ENCODE measurements at regions not wholly inside any gene's neighbourhood (a gene's known extent, or its start where the extent isn't known, plus 50 kb on each side); places are given as distances from the start of the nearest gene placed in this dataset.

DNA sequence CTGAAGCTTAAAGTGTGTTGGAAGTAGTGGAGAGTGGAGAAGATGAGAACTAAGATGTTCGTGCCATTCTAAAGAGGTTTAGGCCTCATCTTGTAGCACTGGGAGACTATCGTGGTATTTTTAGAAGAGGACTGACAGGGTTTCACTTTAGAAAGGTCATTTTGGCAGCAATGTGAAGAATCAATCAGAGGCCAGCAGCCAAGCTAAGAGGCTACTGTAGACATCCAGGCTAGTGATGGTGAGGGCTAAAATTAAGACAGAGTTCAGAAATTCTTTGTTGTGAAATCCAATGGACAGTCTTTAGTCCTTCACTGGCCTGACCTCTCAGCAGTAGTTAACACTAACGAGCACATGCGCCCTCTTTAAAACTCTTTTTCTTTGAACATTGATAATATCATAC is 288.2 kb downstream of the TBL1XR1 start:
- no peaks in the 10 kb centered on the region for H3K27me3 ChIP-seq (ENCODE audit: control insufficient read depth, insufficient read depth, low read length)
- no peak overlapping the region for H3K4me3 ChIP-seq (ENCODE audit: low read depth, low read length)
- H3K36me3 ChIP-seq (ENCODE audit: control insufficient read depth, insufficient read depth, low read length), result no peaks in the 10 kb centered on the region
- TF ChIP-seq, protein P1, sequence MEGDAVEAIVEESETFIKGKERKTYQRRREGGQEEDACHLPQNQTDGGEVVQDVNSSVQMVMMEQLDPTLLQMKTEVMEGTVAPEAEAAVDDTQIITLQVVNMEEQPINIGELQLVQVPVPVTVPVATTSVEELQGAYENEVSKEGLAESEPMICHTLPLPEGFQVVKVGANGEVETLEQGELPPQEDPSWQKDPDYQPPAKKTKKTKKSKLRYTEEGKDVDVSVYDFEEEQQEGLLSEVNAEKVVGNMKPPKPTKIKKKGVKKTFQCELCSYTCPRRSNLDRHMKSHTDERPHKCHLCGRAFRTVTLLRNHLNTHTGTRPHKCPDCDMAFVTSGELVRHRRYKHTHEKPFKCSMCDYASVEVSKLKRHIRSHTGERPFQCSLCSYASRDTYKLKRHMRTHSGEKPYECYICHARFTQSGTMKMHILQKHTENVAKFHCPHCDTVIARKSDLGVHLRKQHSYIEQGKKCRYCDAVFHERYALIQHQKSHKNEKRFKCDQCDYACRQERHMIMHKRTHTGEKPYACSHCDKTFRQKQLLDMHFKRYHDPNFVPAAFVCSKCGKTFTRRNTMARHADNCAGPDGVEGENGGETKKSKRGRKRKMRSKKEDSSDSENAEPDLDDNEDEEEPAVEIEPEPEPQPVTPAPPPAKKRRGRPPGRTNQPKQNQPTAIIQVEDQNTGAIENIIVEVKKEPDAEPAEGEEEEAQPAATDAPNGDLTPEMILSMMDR (IDR thresholded peaks at IDR 0.05; ENCODE audit: insufficient read depth, low read length, poor library complexity, severe bottlenecking), result no peak
- no peak for DNase-seq (ENCODE audit: low read depth)

DNA sequence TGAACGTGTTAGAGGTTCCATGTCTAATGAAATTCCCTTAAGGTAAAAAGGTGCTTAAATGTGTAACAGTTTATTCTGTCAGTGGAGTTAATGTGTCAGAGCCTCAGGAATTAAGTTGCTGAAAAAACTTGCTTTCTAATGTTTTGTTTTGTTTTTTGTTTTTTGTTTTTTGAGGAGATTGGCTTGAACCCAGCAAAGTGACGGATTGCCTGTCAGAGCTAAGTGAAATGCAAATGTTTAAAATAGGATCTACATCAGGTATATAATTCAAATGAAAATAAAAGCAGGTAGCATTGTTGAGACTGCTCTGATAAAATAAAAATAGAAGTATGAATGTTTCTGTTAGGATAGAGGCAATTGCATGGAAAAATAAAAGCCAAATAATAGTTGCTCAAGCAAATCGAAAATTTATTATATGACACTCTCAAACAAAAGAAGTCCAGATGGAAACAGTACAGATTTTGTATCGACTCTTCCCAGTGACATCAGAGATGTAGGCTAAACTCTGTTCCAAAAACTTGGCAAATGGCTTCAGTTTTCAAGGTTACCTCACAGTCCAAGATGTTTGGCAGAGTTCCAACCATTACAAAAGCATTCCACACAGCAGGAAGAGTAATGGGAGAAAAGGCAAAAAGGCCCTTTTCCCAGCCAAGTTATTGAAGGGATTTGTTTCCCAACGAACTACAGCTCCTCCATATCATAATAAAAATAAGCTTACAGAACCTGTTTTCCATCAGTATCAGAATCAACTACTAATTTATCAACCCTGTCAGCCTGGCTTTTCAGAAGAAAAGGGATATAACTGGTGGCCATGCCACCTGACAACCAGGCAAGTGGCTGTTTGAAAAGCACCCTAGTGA is 291.0 kb downstream of the TBL1XR1 start:
- Histone ChIP-seq H3K4me3 (ENCODE audit: low read depth, low read length) (no peak overlapping the region), H3K27me3 (ENCODE audit: control insufficient read depth, insufficient read depth, low read length) (no peaks in the 10 kb centered on the region), H3K36me3 (ENCODE audit: control insufficient read depth, insufficient read depth, low read length) (no peaks in the 10 kb centered on the region)
- TF ChIP-seq, protein P1 (IDR thresholded peaks at IDR 0.05; ENCODE audit: insufficient read depth, low read length, poor library complexity, severe bottlenecking), result no peak
- peak; percentile 29 for DNase-seq (ENCODE audit: low read depth)

DNA sequence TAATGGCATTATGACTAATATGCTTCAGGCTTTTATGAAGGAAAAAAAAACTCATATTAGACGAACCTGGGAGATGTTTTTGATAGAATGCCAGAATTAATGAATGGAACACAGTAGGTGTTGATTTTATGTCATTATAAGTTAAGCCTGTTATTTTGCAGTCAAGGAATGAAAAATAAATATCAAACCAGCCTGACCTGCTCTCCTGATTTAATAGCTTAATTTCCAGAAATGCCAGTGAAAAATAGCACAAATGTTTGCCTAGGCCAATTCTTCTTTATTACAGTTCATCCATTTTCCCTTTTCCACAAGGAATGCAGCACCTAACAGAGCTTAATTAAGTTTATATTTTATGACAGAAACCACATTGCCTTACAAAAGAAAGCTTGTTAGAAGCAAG is 292.0 kb downstream of the TBL1XR1 start:
- DNase-seq (ENCODE audit: low read depth), result no peak
- H3K27me3 ChIP-seq (ENCODE audit: control insufficient read depth, insufficient read depth, low read length), result no peaks in the 10 kb centered on the region
- no peak overlapping the region for H3K4me3 ChIP-seq (ENCODE audit: low read depth, low read length)
- H3K36me3 ChIP-seq (ENCODE audit: control insufficient read depth, insufficient read depth, low read length), result no peaks in the 10 kb centered on the region
- TF ChIP-seq, protein P1 (IDR thresholded peaks at IDR 0.05; ENCODE audit: insufficient read depth, low read length, poor library complexity, severe bottlenecking), result no peak

DNA sequence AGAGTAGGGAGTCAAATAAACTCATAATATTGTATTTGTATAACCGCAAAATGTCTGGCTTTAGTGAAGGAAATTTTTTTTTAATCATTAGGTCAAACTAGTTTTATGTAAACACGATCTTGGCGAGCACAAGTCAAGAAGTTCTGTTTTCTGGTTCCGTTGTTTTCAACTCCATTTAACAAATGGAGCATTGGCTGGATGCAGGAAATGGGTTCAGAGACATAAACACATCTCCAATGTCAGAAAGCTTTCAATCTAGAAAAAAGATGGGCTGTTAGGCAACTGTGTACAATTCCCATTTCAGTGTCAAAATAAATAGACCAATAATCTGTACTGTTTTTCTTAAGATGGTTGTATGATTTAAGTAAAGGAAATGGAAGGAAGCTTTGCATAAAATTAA is 292.8 kb downstream of the TBL1XR1 start:
- TF ChIP-seq, protein P1 (IDR thresholded peaks at IDR 0.05; ENCODE audit: insufficient read depth, low read length, poor library complexity, severe bottlenecking), result no peak
- Histone ChIP-seq H3K27me3 (ENCODE audit: control insufficient read depth, insufficient read depth, low read length) (no peaks in the 10 kb centered on the region), H3K36me3 (ENCODE audit: control insufficient read depth, insufficient read depth, low read length) (no peaks in the 10 kb centered on the region), H3K4me3 (ENCODE audit: low read depth, low read length) (no peak overlapping the region)
- no peak for DNase-seq (ENCODE audit: low read depth)

DNA sequence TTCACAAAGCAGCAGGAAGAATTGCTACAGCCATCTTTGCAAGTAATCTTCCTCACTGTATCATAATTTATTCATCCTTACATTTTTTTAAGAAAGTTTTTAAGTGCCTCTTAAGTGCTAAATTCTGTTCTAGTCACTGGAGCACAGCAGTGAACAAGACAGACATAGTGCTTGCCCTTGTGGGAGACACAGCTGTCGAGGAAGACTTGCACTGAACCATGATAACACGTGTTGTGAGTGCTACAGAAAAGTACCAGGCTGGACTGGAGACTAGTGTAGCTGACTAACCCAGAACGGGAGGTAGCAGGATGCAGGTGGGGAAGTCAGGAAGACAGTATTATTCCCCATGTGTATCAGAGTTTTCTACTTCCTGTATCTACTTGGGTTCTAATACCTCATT is 300.6 kb downstream of the TBL1XR1 start:
- Histone ChIP-seq H3K4me3 (ENCODE audit: low read depth, low read length) (no peak overlapping the region), H3K36me3 (ENCODE audit: control insufficient read depth, insufficient read depth, low read length) (no peaks in the 10 kb centered on the region), H3K27me3 (ENCODE audit: control insufficient read depth, insufficient read depth, low read length) (no peaks in the 10 kb centered on the region)
- DNase-seq (ENCODE audit: low read depth), result no peak
- TF ChIP-seq, protein P1 (IDR thresholded peaks at IDR 0.05; ENCODE audit: insufficient read depth, low read length, poor library complexity, severe bottlenecking), result no peak

DNA sequence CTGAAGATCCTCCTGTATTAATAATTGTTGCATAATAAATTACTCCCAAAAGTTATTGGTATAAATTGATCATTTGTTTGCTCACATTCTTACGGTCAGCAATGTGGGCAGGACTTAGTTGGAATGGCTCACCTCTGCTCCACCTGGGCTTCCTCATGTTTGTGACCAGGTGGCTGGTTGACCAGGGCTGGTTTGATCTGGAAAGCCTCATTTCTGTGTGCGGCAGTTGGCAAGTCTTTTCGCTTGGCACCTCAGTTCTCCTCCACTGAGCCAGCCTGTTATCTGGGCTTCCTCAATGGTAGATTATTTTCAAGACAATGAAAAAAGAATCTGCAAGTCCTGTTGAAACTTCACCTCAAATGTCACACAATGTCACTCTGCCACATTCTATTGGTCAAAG is 301.1 kb downstream of the TBL1XR1 start:
- H3K27me3 ChIP-seq (ENCODE audit: control insufficient read depth, insufficient read depth, low read length), result no peaks in the 10 kb centered on the region
- H3K4me3 ChIP-seq (ENCODE audit: low read depth, low read length), result no peak overlapping the region
- TF ChIP-seq, protein P1 (IDR thresholded peaks at IDR 0.05; ENCODE audit: insufficient read depth, low read length, poor library complexity, severe bottlenecking), result no peak
- H3K36me3 ChIP-seq (ENCODE audit: control insufficient read depth, insufficient read depth, low read length), result no peaks in the 10 kb centered on the region
- no peak for DNase-seq (ENCODE audit: low read depth)

Measured in kidney epithelial cell (primary cell).